ENCODE measurements at regions not wholly inside any gene's neighbourhood (a gene's known extent, or its start where the extent isn't known, plus 50 kb on each side); places are given as distances from the start of the nearest gene placed in this dataset.

DNA sequence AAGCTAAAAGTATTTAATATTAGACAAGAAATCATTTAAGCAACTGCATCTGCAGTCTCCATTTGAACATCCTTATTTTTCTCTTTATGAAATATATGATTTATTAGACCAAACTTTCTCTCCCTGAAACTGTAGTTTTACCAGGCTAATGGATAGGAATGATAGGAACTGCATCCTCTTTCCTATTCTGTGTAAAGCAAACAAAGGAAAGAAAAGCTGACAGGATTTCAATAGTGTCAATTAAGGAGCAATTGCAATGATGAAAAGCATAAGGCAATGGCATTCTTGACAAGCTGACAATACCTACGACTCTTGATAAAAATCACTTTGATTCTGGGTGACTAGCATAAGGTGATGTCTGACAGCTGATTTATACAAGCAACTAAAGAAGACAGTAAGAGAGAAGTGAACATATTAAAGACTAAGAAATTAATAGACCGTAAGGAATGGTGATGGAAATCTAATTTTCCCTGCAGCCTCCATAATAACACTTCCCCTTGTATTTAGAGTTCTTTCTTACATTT lies 502.5 kb downstream of the TECRL start:
- Histone ChIP-seq H3K27ac (no peak overlapping the region), H3K4me3 (no peak overlapping the region; the same call in 1 of the 2 replicates), H3K9me3 (ENCODE audit: low read depth, low read length) (no peaks in the 10 kb centered on the region), H3K36me3 (ENCODE audit: insufficient read depth, low read length) (no peaks in the 10 kb centered on the region), H3K9ac (ENCODE audit: insufficient read length) (no peak overlapping the region)
- no peak for TF ChIP-seq EZH2 (IDR thresholded peaks at IDR 0.05)
- no peak for TF ChIP-seq POLR2AphosphoS5 (IDR thresholded peaks at IDR 0.05; ENCODE audit: borderline replicate concordance, low read depth, low read length)
- no peak for TF ChIP-seq FOXP2 (optimal IDR thresholded peaks at IDR 0.05; ENCODE audit: control extremely low read depth, extremely low read length, insufficient read depth)
- no peak for DNase-seq (ENCODE audit: low read depth, low spot score)

DNA sequence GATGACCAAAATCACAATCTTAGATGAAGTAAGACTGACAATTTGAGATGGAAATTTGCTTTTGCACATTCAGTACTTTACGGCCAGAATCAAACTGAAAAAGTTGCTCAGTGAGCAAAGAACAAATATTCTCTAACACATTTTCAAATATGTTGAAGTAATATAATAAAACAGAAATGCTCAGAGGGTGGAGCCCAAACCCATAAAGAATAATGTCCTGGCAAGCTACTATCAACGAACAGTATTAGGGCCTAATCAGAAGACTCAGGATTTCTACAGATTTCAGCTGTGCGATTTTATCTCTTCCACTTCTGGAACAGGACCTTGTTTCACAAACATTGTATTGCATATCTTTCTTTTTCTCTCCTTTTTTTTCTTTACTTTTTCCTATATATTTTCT lies 505.0 kb downstream of the TECRL start:
- Histone ChIP-seq H3K36me3 (ENCODE audit: insufficient read depth, low read length) (no peaks in the 10 kb centered on the region), H3K9me3 (ENCODE audit: low read depth, low read length) (no peaks in the 10 kb centered on the region), H3K4me3 (peak overlapping the region; percentile 63; the same call in 1 of the 2 replicates), H3K9ac (ENCODE audit: insufficient read length) (peak overlapping the region; percentile 50), H3K27ac (peak overlapping the region; percentile 93)
- TF ChIP-seq FOXP2 (optimal IDR thresholded peaks at IDR 0.05; ENCODE audit: control extremely low read depth, extremely low read length, insufficient read depth) (no peak), EZH2 (IDR thresholded peaks at IDR 0.05) (no peak), POLR2AphosphoS5 (IDR thresholded peaks at IDR 0.05; ENCODE audit: borderline replicate concordance, low read depth, low read length) (no peak)
- no peak for DNase-seq (ENCODE audit: low read depth, low spot score)

DNA sequence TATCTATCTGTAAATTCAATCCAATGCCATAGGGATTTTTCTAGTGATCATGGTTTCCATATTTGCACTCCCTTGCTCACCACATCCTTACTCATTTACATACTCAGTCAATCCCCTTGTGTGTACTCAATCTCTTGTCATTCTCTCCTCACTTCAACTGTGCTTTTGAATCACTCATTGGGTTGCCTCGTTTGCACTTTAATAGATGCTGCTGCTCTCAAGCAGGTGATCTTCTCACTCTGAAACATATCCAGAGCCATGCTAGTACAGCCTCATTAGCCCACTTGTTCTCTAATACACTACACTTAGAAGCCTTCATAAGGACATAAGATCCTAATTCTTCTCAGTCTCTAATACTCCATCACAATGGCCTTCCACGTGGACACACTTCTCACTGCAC lies 507.9 kb downstream of the TECRL start:
- no peak overlapping the region for H3K4me3 ChIP-seq

DNA sequence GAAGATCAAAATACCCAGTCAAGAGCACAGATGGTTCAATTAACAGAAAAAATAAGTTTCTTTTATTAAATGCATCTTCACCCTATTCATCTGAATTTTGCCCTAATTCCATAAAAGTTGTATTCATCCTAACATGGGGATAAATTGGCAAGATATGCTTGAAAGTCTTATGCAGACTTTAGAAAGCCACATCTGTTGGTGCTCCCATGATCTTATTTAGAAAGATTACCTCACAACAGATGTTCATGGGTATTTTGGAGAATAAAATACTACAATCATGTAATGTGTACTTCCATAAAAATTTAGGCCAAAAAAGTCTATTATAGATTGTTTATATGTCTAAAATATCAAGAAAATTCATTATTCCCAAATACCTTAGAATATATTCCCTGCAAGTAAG lies 510.3 kb downstream of the TECRL start:
- H3K9me3 ChIP-seq (ENCODE audit: low read depth, low read length), result no peaks in the 10 kb centered on the region
- H3K27ac ChIP-seq, result no peak overlapping the region
- H3K9ac ChIP-seq (ENCODE audit: insufficient read length), result no peak overlapping the region
- no peak for DNase-seq (ENCODE audit: low read depth, low spot score)
- no peak for TF ChIP-seq POLR2AphosphoS5 (IDR thresholded peaks at IDR 0.05; ENCODE audit: borderline replicate concordance, low read depth, low read length)
- TF ChIP-seq EZH2 (IDR thresholded peaks at IDR 0.05), result no peak
- no peak for TF ChIP-seq FOXP2 (optimal IDR thresholded peaks at IDR 0.05; ENCODE audit: control extremely low read depth, extremely low read length, insufficient read depth)
- no peaks in the 10 kb centered on the region for H3K36me3 ChIP-seq (ENCODE audit: insufficient read depth, low read length)
- H3K4me3 ChIP-seq, result no peak overlapping the region

More for the DNA sequence above, 507.9 kb downstream of the TECRL start:
- Histone ChIP-seq H3K36me3 (ENCODE audit: insufficient read depth, low read length) (no peaks in the 10 kb centered on the region), H3K9ac (ENCODE audit: insufficient read length) (no peak overlapping the region), H3K9me3 (ENCODE audit: low read depth, low read length) (no peaks in the 10 kb centered on the region), H3K27ac (no peak overlapping the region)
- no peak for DNase-seq (ENCODE audit: low read depth, low spot score)
- no peak for TF ChIP-seq POLR2AphosphoS5 (IDR thresholded peaks at IDR 0.05; ENCODE audit: borderline replicate concordance, low read depth, low read length)
- TF ChIP-seq EZH2 (IDR thresholded peaks at IDR 0.05), result no peak
- no peak for TF ChIP-seq FOXP2 (optimal IDR thresholded peaks at IDR 0.05; ENCODE audit: control extremely low read depth, extremely low read length, insufficient read depth)

DNA sequence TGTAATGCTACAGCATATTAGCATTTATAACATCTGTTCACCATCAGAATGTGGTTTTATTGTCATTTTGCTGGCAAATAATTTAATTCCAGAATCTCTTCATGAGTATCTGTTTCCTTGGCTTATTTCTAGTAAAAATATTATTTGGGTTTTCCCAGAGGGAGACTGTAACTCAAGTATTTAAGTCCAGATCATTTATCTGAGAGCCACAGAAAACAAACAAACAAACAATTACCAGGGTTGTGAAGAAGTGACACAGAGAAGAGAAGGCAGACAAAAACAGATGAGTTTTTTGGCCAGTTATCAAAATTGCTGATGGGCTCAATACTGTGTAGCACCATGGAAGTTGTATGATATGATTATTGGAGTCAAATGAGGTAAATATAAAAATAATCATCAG lies 515.1 kb downstream of the TECRL start:
- DNase-seq (ENCODE audit: low read depth, low spot score), result peak; percentile 47
- Histone ChIP-seq H3K27ac (peak overlapping the region; percentile 69), H3K36me3 (ENCODE audit: insufficient read depth, low read length) (no peaks in the 10 kb centered on the region), H3K4me3 (peak overlapping the region; percentile 11; the same call in 1 of the 2 replicates), H3K9me3 (ENCODE audit: low read depth, low read length) (no peaks in the 10 kb centered on the region), H3K9ac (ENCODE audit: insufficient read length) (no peak overlapping the region)
- TF ChIP-seq POLR2AphosphoS5 (IDR thresholded peaks at IDR 0.05; ENCODE audit: borderline replicate concordance, low read depth, low read length) (no peak), EZH2 (IDR thresholded peaks at IDR 0.05) (no peak), FOXP2 (optimal IDR thresholded peaks at IDR 0.05; ENCODE audit: control extremely low read depth, extremely low read length, insufficient read depth) (no peak)

DNA sequence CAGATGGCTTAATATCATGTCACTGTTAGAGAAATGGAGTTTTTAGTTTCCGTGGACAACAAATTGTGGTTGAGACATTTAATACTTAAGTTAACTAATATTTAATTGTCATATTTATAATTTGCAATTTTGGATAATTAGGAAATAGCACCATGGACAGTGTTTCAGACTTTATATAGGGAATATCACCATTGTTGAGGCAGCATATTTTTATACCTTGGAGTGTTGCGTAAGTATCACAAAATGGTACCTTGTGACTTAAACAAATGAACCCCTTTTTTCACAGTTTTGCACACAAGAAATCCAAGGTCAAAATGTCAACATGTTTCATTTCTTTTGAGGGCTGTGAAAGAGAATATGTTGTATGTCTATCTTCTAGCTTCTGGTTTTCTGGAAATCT lies 539.9 kb downstream of the TECRL start:
- no peak for DNase-seq (ENCODE audit: low read depth, low spot score)
- Histone ChIP-seq H3K9me3 (ENCODE audit: low read depth, low read length) (no peaks in the 10 kb centered on the region), H3K27ac (no peak overlapping the region), H3K36me3 (ENCODE audit: insufficient read depth, low read length) (no peaks in the 10 kb centered on the region), H3K9ac (ENCODE audit: insufficient read length) (no peak overlapping the region), H3K4me3 (no peak overlapping the region)
- TF ChIP-seq POLR2AphosphoS5 (IDR thresholded peaks at IDR 0.05; ENCODE audit: borderline replicate concordance, low read depth, low read length), result no peak
- no peak for TF ChIP-seq FOXP2 (optimal IDR thresholded peaks at IDR 0.05; ENCODE audit: control extremely low read depth, extremely low read length, insufficient read depth)
- no peak for TF ChIP-seq EZH2 (IDR thresholded peaks at IDR 0.05)

DNA sequence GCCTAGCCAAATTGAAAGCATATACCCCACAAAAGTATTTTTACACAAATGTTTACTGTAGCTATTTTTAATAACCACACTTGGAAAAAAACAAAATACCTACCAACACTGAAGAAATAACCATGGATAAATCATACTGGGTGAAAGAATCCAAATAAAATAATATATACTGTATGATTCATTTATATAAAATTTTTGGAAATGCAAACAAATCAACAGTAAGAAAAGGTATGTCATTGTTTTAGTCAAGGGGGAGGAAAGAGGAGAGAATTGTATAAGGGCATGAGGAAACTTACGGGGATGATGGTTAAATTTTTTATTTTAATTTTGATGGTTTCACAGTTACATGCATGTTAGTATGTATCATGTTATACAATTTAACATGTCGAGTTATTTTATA lies 557.8 kb downstream of the TECRL start:
- Histone ChIP-seq H3K9me3 (ENCODE audit: low read depth, low read length) (no peaks in the 10 kb centered on the region), H3K9ac (ENCODE audit: insufficient read length) (no peak overlapping the region), H3K27ac (no peak overlapping the region), H3K36me3 (ENCODE audit: insufficient read depth, low read length) (no peaks in the 10 kb centered on the region), H3K4me3 (no peak overlapping the region)
- DNase-seq (ENCODE audit: low read depth, low spot score), result no peak
- TF ChIP-seq EZH2 (IDR thresholded peaks at IDR 0.05) (no peak), POLR2AphosphoS5 (IDR thresholded peaks at IDR 0.05; ENCODE audit: borderline replicate concordance, low read depth, low read length) (no peak), FOXP2 (optimal IDR thresholded peaks at IDR 0.05; ENCODE audit: control extremely low read depth, extremely low read length, insufficient read depth) (no peak)

DNA sequence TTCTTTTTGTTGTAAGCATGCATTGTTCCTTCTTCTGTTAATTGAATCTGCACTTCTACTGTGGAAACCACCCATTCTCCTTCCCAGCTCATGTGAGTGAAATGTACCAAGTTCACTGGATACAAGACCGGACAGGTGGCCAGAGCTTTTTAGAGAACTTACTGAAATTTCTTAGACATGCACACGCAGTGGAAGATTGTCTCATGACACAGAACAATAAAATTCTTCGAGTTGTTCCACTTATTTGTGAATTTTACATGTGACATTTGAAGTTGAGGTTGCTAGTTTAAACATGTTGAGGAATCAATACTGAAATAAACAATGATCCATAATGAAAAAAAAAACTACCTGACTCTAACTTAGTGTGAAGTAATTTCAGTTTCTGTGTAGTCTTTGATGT lies 568.0 kb downstream of the TECRL start:
- Histone ChIP-seq H3K36me3 (ENCODE audit: insufficient read depth, low read length) (no peaks in the 10 kb centered on the region), H3K4me3 (no peak overlapping the region), H3K9ac (ENCODE audit: insufficient read length) (no peak overlapping the region), H3K9me3 (ENCODE audit: low read depth, low read length) (no peaks in the 10 kb centered on the region), H3K27ac (no peak overlapping the region)
- no peak for DNase-seq (ENCODE audit: low read depth, low spot score)
- TF ChIP-seq EZH2 (IDR thresholded peaks at IDR 0.05) (no peak), POLR2AphosphoS5 (IDR thresholded peaks at IDR 0.05; ENCODE audit: borderline replicate concordance, low read depth, low read length) (no peak), FOXP2 (optimal IDR thresholded peaks at IDR 0.05; ENCODE audit: control extremely low read depth, extremely low read length, insufficient read depth) (no peak)

DNA sequence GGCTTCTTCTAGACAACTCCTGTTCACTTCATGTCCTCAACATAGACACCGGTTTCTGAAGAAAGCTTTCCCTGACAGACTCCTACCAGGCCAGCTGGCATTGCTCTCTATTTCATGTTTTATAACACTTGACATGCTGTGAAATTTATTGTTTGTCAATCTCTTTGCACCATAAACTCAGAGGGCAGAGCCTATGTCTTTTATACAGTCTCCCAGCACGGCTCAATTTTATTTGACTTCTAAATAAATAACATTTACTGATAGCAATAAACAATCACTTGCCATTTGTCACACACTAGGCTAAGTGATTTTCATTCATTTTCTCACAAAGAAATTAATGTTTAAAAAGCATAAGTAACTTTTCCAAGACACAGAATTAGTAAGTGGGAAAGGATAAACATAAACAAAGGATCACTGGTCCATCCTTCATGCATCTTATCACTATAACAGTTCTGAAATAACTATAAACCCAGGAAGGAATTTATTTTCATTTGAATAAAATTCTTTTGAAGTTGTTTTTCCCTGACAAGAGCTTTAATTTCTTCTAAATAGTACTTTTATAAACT lies 577.6 kb downstream of the TECRL start:
- H3K36me3 ChIP-seq (ENCODE audit: insufficient read depth, low read length), result no peaks in the 10 kb centered on the region
- no peak for DNase-seq (ENCODE audit: low read depth, low spot score)
- no peaks in the 10 kb centered on the region for H3K9me3 ChIP-seq (ENCODE audit: low read depth, low read length)
- H3K27ac ChIP-seq, result no peak overlapping the region
- no peak overlapping the region for H3K4me3 ChIP-seq
- no peak for TF ChIP-seq FOXP2 (optimal IDR thresholded peaks at IDR 0.05; ENCODE audit: control extremely low read depth, extremely low read length, insufficient read depth)
- no peak for TF ChIP-seq EZH2 (IDR thresholded peaks at IDR 0.05)
- no peak for TF ChIP-seq POLR2AphosphoS5 (IDR thresholded peaks at IDR 0.05; ENCODE audit: borderline replicate concordance, low read depth, low read length)
- H3K9ac ChIP-seq (ENCODE audit: insufficient read length), result no peak overlapping the region

Measured in SK-N-MC (cell line).